Gastrocnemius medialis (tissue), 4 donors: ENCODE measurements at regions not wholly inside any gene's neighbourhood (a gene's known extent, or its start where the extent isn't known, plus 50 kb on each side); places are given as distances from the start of the nearest gene placed in this dataset.

Experiments used
- POLR2A ChIP-seq, 2 donors: fragments of 450-650 bp; IDR thresholded peaks; one replicate each; pipeline ENCODE4 v1.6.1; 2017; ENCODE audit warnings: antibody characterized with exemption in 2 of 2, mild to moderate bottlenecking in 2 of 2, moderate library complexity in 2 of 2
- TF ChIP-seq, protein P1 (sequence below), 5 experiments: fragments of 450-650 bp in 3 of 5; fragments of 200-600 bp in 2 of 5; sonication (generic) in 2 of 5; IDR thresholded peaks in 4 of 5; conservative IDR thresholded peaks in 1 of 5; 1 replicate in 4 of 5; 2 replicates in 1 of 5; pipeline ENCODE4 v1.5.1; 2016 to 2019; ENCODE audit warnings: antibody characterized with exemption in 5 of 5, mild to moderate bottlenecking in 3 of 5, moderate library complexity in 3 of 5

DNA sequence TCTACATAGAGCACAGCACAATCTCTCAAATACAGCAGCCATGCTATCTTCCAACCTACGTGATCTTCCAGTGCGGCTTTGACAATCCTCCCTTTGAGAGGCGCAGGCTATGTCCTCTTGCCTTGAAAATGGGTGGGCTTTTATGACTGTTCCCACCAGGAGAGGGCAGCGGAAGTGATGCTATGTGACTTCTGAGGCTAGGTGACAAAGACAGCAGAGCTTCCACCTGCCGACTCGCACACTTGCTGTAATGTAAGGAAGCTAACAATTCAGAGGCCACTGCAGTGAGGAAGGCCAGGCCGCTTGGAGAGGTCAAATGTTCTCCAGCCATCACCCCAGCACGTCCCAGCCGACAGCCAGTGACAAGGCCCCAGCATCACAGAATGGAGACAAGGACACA, 65.8 kb downstream of the MRPL57 start:
- TF ChIP-seq, protein P1, sequence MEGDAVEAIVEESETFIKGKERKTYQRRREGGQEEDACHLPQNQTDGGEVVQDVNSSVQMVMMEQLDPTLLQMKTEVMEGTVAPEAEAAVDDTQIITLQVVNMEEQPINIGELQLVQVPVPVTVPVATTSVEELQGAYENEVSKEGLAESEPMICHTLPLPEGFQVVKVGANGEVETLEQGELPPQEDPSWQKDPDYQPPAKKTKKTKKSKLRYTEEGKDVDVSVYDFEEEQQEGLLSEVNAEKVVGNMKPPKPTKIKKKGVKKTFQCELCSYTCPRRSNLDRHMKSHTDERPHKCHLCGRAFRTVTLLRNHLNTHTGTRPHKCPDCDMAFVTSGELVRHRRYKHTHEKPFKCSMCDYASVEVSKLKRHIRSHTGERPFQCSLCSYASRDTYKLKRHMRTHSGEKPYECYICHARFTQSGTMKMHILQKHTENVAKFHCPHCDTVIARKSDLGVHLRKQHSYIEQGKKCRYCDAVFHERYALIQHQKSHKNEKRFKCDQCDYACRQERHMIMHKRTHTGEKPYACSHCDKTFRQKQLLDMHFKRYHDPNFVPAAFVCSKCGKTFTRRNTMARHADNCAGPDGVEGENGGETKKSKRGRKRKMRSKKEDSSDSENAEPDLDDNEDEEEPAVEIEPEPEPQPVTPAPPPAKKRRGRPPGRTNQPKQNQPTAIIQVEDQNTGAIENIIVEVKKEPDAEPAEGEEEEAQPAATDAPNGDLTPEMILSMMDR (IDR thresholded peaks at IDR 0.05 in 4 of 5, conservative IDR thresholded peaks at IDR 0.05 in 1 of 5): no peak
- TF ChIP-seq POLR2A (IDR thresholded peaks at IDR 0.05): no peak
